Esophagus squamous epithelium (tissue), 4 donors: ENCODE measurements at regions not wholly inside any gene's neighbourhood (a gene's known extent, or its start where the extent isn't known, plus 50 kb on each side); places are given as distances from the start of the nearest gene placed in this dataset.

Source experiments
- POLR2A ChIP-seq, 4 donors: fragments of 450-650 bp; IDR thresholded peaks; one replicate each; pipeline ENCODE4 v1.6.1; 2017; ENCODE audit warnings: antibody characterized with exemption in 4 of 4, mild to moderate bottlenecking in 4 of 4, moderate library complexity in 3 of 4
- TF ChIP-seq, protein P1 (sequence below), 6 experiments: fragments of 450-650 bp in 4 of 6; fragments of 200-600 bp in 2 of 6; sonication (generic) in 2 of 6; IDR thresholded peaks; one replicate each; pipeline ENCODE4 v1.5.1; 2016 to 2019; ENCODE audit warnings: antibody characterized with exemption in 6 of 6, mild to moderate bottlenecking in 4 of 6, moderate library complexity in 4 of 6

DNA sequence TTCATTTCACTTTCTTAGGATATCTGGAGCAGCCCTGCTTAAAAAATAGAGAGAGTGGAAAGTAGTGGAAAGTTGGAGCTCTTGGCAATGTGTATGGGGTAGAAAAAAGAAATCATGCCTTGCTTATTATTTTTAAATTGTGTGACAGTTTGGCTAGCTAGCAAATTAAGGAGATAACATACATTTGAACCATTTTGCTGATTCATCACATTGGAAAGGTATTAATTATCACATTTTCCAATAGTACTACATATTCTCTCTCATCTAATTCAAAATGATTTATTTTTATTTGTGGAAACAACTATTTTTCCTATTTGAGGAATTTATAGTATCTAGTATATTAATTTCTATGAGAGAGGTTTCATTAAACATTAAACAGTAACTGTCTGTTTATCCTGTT is 280.4 kb downstream of the KLHL4 start:
- TF ChIP-seq POLR2A (IDR thresholded peaks at IDR 0.05): no peak
- TF ChIP-seq, protein P1, sequence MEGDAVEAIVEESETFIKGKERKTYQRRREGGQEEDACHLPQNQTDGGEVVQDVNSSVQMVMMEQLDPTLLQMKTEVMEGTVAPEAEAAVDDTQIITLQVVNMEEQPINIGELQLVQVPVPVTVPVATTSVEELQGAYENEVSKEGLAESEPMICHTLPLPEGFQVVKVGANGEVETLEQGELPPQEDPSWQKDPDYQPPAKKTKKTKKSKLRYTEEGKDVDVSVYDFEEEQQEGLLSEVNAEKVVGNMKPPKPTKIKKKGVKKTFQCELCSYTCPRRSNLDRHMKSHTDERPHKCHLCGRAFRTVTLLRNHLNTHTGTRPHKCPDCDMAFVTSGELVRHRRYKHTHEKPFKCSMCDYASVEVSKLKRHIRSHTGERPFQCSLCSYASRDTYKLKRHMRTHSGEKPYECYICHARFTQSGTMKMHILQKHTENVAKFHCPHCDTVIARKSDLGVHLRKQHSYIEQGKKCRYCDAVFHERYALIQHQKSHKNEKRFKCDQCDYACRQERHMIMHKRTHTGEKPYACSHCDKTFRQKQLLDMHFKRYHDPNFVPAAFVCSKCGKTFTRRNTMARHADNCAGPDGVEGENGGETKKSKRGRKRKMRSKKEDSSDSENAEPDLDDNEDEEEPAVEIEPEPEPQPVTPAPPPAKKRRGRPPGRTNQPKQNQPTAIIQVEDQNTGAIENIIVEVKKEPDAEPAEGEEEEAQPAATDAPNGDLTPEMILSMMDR (IDR thresholded peaks at IDR 0.05): no peak
